GM19035 (cell line): ENCODE measurements at regions not wholly inside any gene's neighbourhood (a gene's known extent, or its start where the extent isn't known, plus 50 kb on each side); places are given as distances from the start of the nearest gene placed in this dataset.

Experiments used
- ATAC-seq: cut with Tn5 transposase; IDR thresholded peaks from one replicate; pipeline ENCODE4 v1.9.1; 2021; ENCODE audit not compliant: unreplicated experiment

GRCh38 chr6:96460052-96460700, 61.4 kb upstream of the UFL1 start:
- no peak for ATAC-seq

GRCh38 chr6:96465321-96465903, 56.2 kb upstream of the UFL1 start:
- peak; percentile 39 for ATAC-seq

- ATAC-seq, result peak; percentile 73
These were observed 55.3 kb upstream of the UFL1 start for GRCh38 chr6:96466147-96466863.

- no peak for ATAC-seq
These were observed 53.8 kb upstream of the UFL1 start for GRCh38 chr6:96467814-96468213.

GRCh38 chr6:96468281-96468680, 53.3 kb upstream of the UFL1 start:
- ATAC-seq, result no peak

- no peak for ATAC-seq
These were observed 52.9 kb upstream of the UFL1 start for GRCh38 chr6:96468681-96469224.

- no peak for ATAC-seq
These were observed 52.3 kb upstream of the UFL1 start for GRCh38 chr6:96469312-96469711.

- no peak for ATAC-seq
These were observed 51.3 kb upstream of the UFL1 start for GRCh38 chr6:96470296-96470695.
